Heart left ventricle (tissue), 13 donors: ENCODE measurements at regions not wholly inside any gene's neighbourhood (a gene's known extent, or its start where the extent isn't known, plus 50 kb on each side); places are given as distances from the start of the nearest gene placed in this dataset.

Source experiments
- CTCF ChIP-seq, 12 donors: fragments of 200-600 bp; sonication (generic) in 4 of 12; IDR thresholded peaks; one replicate each; pipeline versions ENCODE4 v1.5.0 to v1.8.0; 2018 to 2022; ENCODE audit warnings: antibody characterized with exemption in 12 of 12, mild to moderate bottlenecking in 5 of 12
- POLR2A ChIP-seq, 2 donors: fragments of 450-650 bp; IDR thresholded peaks; one replicate each; pipeline ENCODE4 v1.6.1; 2017; ENCODE audit warnings: antibody characterized with exemption in 2 of 2, mild to moderate bottlenecking in 2 of 2, moderate library complexity in 2 of 2
- donor health status: ischemic (EF 13 %, LVEDD 7.1; RV severe dilation, severe dysfunction).
- donor health status: DM: no; HTN: yes; CAD: no.
- donor health status: DM: no; HTN: no; CAD: no.
- donor health status: ischemic (EF 25% LVEDD 6.9; RV normal size, moderate dysfunction).
- donor health status: ischemic (EF 25% LVEDD 5.7; RV mildly dilated, moderate dysfunction).
- donor health status: ischemic (EF 35%, LVEDD 5.7; RV mildly dilated, moderate dysfunction).
- donor health status: nonischemic (EF 11% LVEDD 7.7; RV severe dilation, severe dysfunction).
- donor health status: DM: yes; HTN: yes; CAD: no.
- donor health status: PGD.
- donor health status: ischemic (EF 29% LVEDD 5.4; RV normal size, mild dysfunction).
- donor health status: nonischemic (EF 23%, LVEDD 6.1; RV moderate dilation, normal function).

- TF ChIP-seq CTCF (IDR thresholded peaks at IDR 0.05) = peak in 11 of 12 donors; percentile 21 to 58 (median 45)
- TF ChIP-seq POLR2A (IDR thresholded peaks at IDR 0.05) = no peak
Measured at GRCh38 chr5:130871346-130872086, 293.5 kb downstream of the HINT1 start.
